ENCODE measurements at regions not wholly inside any gene's neighbourhood (a gene's known extent, or its start where the extent isn't known, plus 50 kb on each side); places are given as distances from the start of the nearest gene placed in this dataset.

DNA sequence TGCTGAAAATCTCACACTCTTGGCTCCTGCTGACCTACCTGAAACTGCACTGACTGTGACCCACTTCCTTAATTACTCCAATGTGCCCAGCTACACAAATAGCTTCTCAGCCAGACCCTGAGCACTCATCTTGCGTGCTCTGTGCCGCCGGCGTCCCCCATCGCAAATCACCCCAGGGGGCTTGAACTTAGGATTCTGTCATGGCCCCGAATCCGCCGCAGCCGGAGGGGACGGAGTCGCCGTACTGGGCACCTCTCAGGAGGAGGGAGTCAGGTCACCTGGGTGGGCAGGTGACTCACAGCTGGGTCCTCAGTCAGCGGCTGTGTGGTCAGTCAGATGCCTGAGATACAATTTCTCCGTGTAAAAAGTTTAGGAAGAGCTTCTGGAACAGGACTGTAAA, 804.9 kb upstream of the SALL3 start:
- H3K36me3 ChIP-seq (ENCODE audit: insufficient read depth): no peaks in the 10 kb centered on the region
- no peak overlapping the region for H3K9ac ChIP-seq
- H3K4me2 ChIP-seq: no peak overlapping the region
- no peaks in the 10 kb centered on the region for H3K79me2 ChIP-seq (ENCODE audit: insufficient read depth, low read depth)
- TF ChIP-seq, protein P1, sequence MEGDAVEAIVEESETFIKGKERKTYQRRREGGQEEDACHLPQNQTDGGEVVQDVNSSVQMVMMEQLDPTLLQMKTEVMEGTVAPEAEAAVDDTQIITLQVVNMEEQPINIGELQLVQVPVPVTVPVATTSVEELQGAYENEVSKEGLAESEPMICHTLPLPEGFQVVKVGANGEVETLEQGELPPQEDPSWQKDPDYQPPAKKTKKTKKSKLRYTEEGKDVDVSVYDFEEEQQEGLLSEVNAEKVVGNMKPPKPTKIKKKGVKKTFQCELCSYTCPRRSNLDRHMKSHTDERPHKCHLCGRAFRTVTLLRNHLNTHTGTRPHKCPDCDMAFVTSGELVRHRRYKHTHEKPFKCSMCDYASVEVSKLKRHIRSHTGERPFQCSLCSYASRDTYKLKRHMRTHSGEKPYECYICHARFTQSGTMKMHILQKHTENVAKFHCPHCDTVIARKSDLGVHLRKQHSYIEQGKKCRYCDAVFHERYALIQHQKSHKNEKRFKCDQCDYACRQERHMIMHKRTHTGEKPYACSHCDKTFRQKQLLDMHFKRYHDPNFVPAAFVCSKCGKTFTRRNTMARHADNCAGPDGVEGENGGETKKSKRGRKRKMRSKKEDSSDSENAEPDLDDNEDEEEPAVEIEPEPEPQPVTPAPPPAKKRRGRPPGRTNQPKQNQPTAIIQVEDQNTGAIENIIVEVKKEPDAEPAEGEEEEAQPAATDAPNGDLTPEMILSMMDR (conservative IDR thresholded peaks at IDR 0.05; ENCODE audit: low read depth, low read length): no peak
- H3K27ac ChIP-seq: no peak overlapping the region
- no peaks in the 10 kb centered on the region for H3K27me3 ChIP-seq (ENCODE audit: insufficient read depth, low read depth)
- H3K4me1 ChIP-seq (ENCODE audit: low read depth, poor library complexity, severe bottlenecking): no peaks in the 10 kb centered on the region
- H3K4me3 ChIP-seq (IDR thresholded peaks at IDR 0.05; ENCODE audit: insufficient read depth, low read depth, low read length): no peak overlapping the region
- H4K20me1 ChIP-seq (ENCODE audit: insufficient read depth): no peaks in the 10 kb centered on the region
- H2AFZ ChIP-seq (ENCODE audit: low read depth): no peak overlapping the region

DNA sequence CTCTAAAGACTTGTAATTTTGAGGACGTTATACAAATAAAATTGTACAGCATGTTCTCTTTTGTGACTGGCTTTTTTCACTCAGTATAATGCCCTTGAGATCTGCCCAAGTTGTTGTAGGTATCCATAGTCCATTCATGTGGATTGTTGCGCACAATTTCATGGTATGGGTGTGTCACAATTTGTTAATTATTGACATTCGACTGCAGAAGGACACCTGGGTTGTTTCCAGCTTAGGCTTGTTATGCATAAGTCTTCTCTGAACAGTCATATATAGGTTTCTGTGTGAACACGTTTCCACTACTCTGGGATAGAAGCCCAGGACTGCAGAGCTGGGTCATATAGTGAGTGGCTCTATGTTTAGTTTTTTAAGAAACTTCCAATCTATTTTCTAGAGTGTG, 800.8 kb upstream of the SALL3 start:
- no peak overlapping the region for H3K27ac ChIP-seq
- no peaks in the 10 kb centered on the region for H3K4me1 ChIP-seq (ENCODE audit: low read depth, poor library complexity, severe bottlenecking)
- no peak overlapping the region for H3K9ac ChIP-seq
- H3K27me3 ChIP-seq (ENCODE audit: insufficient read depth, low read depth): no peaks in the 10 kb centered on the region
- H4K20me1 ChIP-seq (ENCODE audit: insufficient read depth): no peaks in the 10 kb centered on the region
- no peaks in the 10 kb centered on the region for H3K79me2 ChIP-seq (ENCODE audit: insufficient read depth, low read depth)
- H3K4me2 ChIP-seq: no peak overlapping the region
- no peak overlapping the region for H3K4me3 ChIP-seq (IDR thresholded peaks at IDR 0.05; ENCODE audit: insufficient read depth, low read depth, low read length)
- H3K36me3 ChIP-seq (ENCODE audit: insufficient read depth): no peaks in the 10 kb centered on the region
- TF ChIP-seq, protein P1 (conservative IDR thresholded peaks at IDR 0.05; ENCODE audit: low read depth, low read length): no peak
- H2AFZ ChIP-seq (ENCODE audit: low read depth): no peak overlapping the region

- TF ChIP-seq, protein P1 (conservative IDR thresholded peaks at IDR 0.05; ENCODE audit: low read depth, low read length): no peak
- H2AFZ ChIP-seq (ENCODE audit: low read depth): no peak overlapping the region
- no peaks in the 10 kb centered on the region for H3K4me1 ChIP-seq (ENCODE audit: low read depth, poor library complexity, severe bottlenecking)
Measured at GRCh38 chr18:78180741-78181140, 798.9 kb upstream of the SALL3 start.

GRCh38 chr18:78183815-78184214, 795.8 kb upstream of the SALL3 start:
- Histone ChIP-seq H3K27me3 (ENCODE audit: insufficient read depth, low read depth) (no peaks in the 10 kb centered on the region), H3K4me3 (IDR thresholded peaks at IDR 0.05; ENCODE audit: insufficient read depth, low read depth, low read length) (no peak overlapping the region), H3K4me1 (ENCODE audit: low read depth, poor library complexity, severe bottlenecking) (no peaks in the 10 kb centered on the region), H3K4me2 (no peak overlapping the region), H3K27ac (no peak overlapping the region), H2AFZ (ENCODE audit: low read depth) (no peak overlapping the region), H4K20me1 (ENCODE audit: insufficient read depth) (no peaks in the 10 kb centered on the region), H3K79me2 (ENCODE audit: insufficient read depth, low read depth) (no peaks in the 10 kb centered on the region), H3K9ac (no peak overlapping the region), H3K36me3 (ENCODE audit: insufficient read depth) (no peaks in the 10 kb centered on the region)
- TF ChIP-seq, protein P1 (conservative IDR thresholded peaks at IDR 0.05; ENCODE audit: low read depth, low read length): no peak

More at GRCh38 chr18:78180741-78181140, 798.9 kb upstream of the SALL3 start:
- Histone ChIP-seq H3K4me2 (no peak overlapping the region), H4K20me1 (ENCODE audit: insufficient read depth) (no peaks in the 10 kb centered on the region), H3K79me2 (ENCODE audit: insufficient read depth, low read depth) (no peaks in the 10 kb centered on the region), H3K27ac (no peak overlapping the region), H3K4me3 (IDR thresholded peaks at IDR 0.05; ENCODE audit: insufficient read depth, low read depth, low read length) (no peak overlapping the region), H3K27me3 (ENCODE audit: insufficient read depth, low read depth) (no peaks in the 10 kb centered on the region), H3K9ac (no peak overlapping the region), H3K36me3 (ENCODE audit: insufficient read depth) (no peaks in the 10 kb centered on the region)

All from KMS-11 (cell line).